Spinal cord (tissue), 9 donors: ENCODE measurements at regions not wholly inside any gene's neighbourhood (a gene's known extent, or its start where the extent isn't known, plus 50 kb on each side); places are given as distances from the start of the nearest gene placed in this dataset.

ENCODE experiments used
- DNase-seq, 6 donors: peaks; one replicate each; pipeline versions ENCODE4 v3.0.0 to v3.0.0-alpha.2; 2013 to 2015; ENCODE audit warnings: low spot score in 6 of 6, low read depth in 4 of 6
- H3K27ac ChIP-seq: one replicate; pipeline ENCODE4 v1.5.1; 2013; ENCODE audit warnings: low read depth, low read length, control low read depth
- H3K27me3 ChIP-seq: one replicate; pipeline ENCODE4 v1.6.1; 2013; ENCODE audit warnings: low read length; ENCODE audit not compliant: control insufficient read depth, insufficient read depth
- H3K36me3 ChIP-seq: one replicate; pipeline ENCODE4 v1.6.1; 2013; ENCODE audit warnings: low read length; ENCODE audit not compliant: control insufficient read depth, insufficient read depth
- H3K4me1 ChIP-seq: one replicate; pipeline ENCODE4 v1.6.1; 2013; ENCODE audit warnings: low read length; ENCODE audit not compliant: control insufficient read depth, insufficient read depth
- H3K4me3 ChIP-seq: one replicate; pipeline ENCODE4 v1.5.1; 2013; ENCODE audit warnings: low read depth, low read length, control low read depth
- H3K9me3 ChIP-seq: one replicate; pipeline ENCODE4 v1.6.1; 2013; ENCODE audit warnings: low read length; ENCODE audit not compliant: control insufficient read depth, insufficient read depth
- WGBS: methylation state at CpG from one replicate; pipeline ENCODE4 v1.1.5; 2013; ENCODE audit warnings: missing lambda C conversion rate; ENCODE audit not compliant: insufficient coverage; 5-methylcytosine and 5-hydroxymethylcytosine counted together
- donor health status: healthy.

GRCh38 chr3:1773679-1774078, 325.0 kb upstream of the CNTN4 start:
- WGBS = no CpG with 5 or more reads among the region's 1 CpG

GRCh38 chr3:1774597-1774996, 324.1 kb upstream of the CNTN4 start:
- H3K27me3 ChIP-seq = no peaks in the 10 kb centered on the region
- no peak for DNase-seq
- no peaks in the 10 kb centered on the region for H3K36me3 ChIP-seq
- H3K9me3 ChIP-seq = no peaks in the 10 kb centered on the region
- WGBS = 100% methylated on average over 1 of the region's 3 CpGs
- H3K27ac ChIP-seq = no peak overlapping the region
- no peaks in the 10 kb centered on the region for H3K4me1 ChIP-seq
- H3K4me3 ChIP-seq = no peak overlapping the region

More at GRCh38 chr3:1773679-1774078, 325.0 kb upstream of the CNTN4 start:
- DNase-seq = no peak
- Histone ChIP-seq H3K4me3 (no peak overlapping the region), H3K36me3 (no peaks in the 10 kb centered on the region), H3K27me3 (no peaks in the 10 kb centered on the region), H3K9me3 (no peaks in the 10 kb centered on the region), H3K27ac (no peak overlapping the region), H3K4me1 (no peaks in the 10 kb centered on the region)

GRCh38 chr3:1775321-1775720, 323.3 kb upstream of the CNTN4 start:
- H3K9me3 ChIP-seq = no peaks in the 10 kb centered on the region
- no peaks in the 10 kb centered on the region for H3K36me3 ChIP-seq

GRCh38 chr3:1783995-1784394, 314.7 kb upstream of the CNTN4 start:
- peak in 1 of 6 donors; percentile 57 for DNase-seq
- no peak overlapping the region for H3K4me3 ChIP-seq
- no CpG with 5 or more reads among the region's 3 CpGs for WGBS
- no peaks in the 10 kb centered on the region for H3K27me3 ChIP-seq
- H3K36me3 ChIP-seq = no peaks in the 10 kb centered on the region
- H3K27ac ChIP-seq = no peak overlapping the region
- no peaks in the 10 kb centered on the region for H3K4me1 ChIP-seq
- H3K9me3 ChIP-seq = no peaks in the 10 kb centered on the region

More at GRCh38 chr3:1775321-1775720, 323.3 kb upstream of the CNTN4 start:
- no CpG with 5 or more reads among the region's 6 CpGs for WGBS
- DNase-seq = no peak
- H3K4me1 ChIP-seq = no peaks in the 10 kb centered on the region
- no peak overlapping the region for H3K27ac ChIP-seq
- no peaks in the 10 kb centered on the region for H3K27me3 ChIP-seq
- H3K4me3 ChIP-seq = no peak overlapping the region

- H3K36me3 ChIP-seq = no peaks in the 10 kb centered on the region
- no peaks in the 10 kb centered on the region for H3K27me3 ChIP-seq
- WGBS = 78% methylated on average over 3 of the region's 3 CpGs
- peak in 1 of 6 donors; percentile 38 for DNase-seq
- no peaks in the 10 kb centered on the region for H3K4me1 ChIP-seq
- no peak overlapping the region for H3K4me3 ChIP-seq
- H3K27ac ChIP-seq = no peak overlapping the region
- H3K9me3 ChIP-seq = no peaks in the 10 kb centered on the region
Observed at GRCh38 chr3:1787094-1787493, 311.6 kb upstream of the CNTN4 start.

- no peaks in the 10 kb centered on the region for H3K36me3 ChIP-seq
- H3K27ac ChIP-seq = no peak overlapping the region
- H3K4me1 ChIP-seq = no peaks in the 10 kb centered on the region
- 89% methylated on average over 1 of the region's 2 CpGs for WGBS
- H3K4me3 ChIP-seq = no peak overlapping the region
- no peaks in the 10 kb centered on the region for H3K27me3 ChIP-seq
- DNase-seq = no peak
- no peaks in the 10 kb centered on the region for H3K9me3 ChIP-seq
Observed at GRCh38 chr3:1792466-1792865, 306.2 kb upstream of the CNTN4 start.

GRCh38 chr3:1798711-1799405, 299.8 kb upstream of the CNTN4 start:
- no peaks in the 10 kb centered on the region for H3K36me3 ChIP-seq
- H3K27ac ChIP-seq = no peak overlapping the region
- no peak overlapping the region for H3K4me3 ChIP-seq
- WGBS = 82% methylated on average over 4 of the region's 10 CpGs
- H3K4me1 ChIP-seq = no peaks in the 10 kb centered on the region
- H3K27me3 ChIP-seq = no peaks in the 10 kb centered on the region
- no peaks in the 10 kb centered on the region for H3K9me3 ChIP-seq
- peak in 1 of 6 donors; percentile 45 for DNase-seq

- Histone ChIP-seq H3K9me3 (no peaks in the 10 kb centered on the region), H3K27ac (no peak overlapping the region), H3K4me1 (no peaks in the 10 kb centered on the region), H3K27me3 (no peaks in the 10 kb centered on the region), H3K4me3 (no peak overlapping the region), H3K36me3 (no peaks in the 10 kb centered on the region)
- no peak for DNase-seq
- 98% methylated on average over 3 of the region's 3 CpGs for WGBS
Observed at GRCh38 chr3:1805331-1805730, 293.3 kb upstream of the CNTN4 start.

GRCh38 chr3:1808590-1808989, 290.1 kb upstream of the CNTN4 start:
- WGBS = no CpG with 5 or more reads among the region's 1 CpG
- H3K27me3 ChIP-seq = no peaks in the 10 kb centered on the region
- no peaks in the 10 kb centered on the region for H3K9me3 ChIP-seq
- no peak for DNase-seq
- H3K4me1 ChIP-seq = no peaks in the 10 kb centered on the region
- H3K4me3 ChIP-seq = no peak overlapping the region
- no peaks in the 10 kb centered on the region for H3K36me3 ChIP-seq
- H3K27ac ChIP-seq = no peak overlapping the region

GRCh38 chr3:1823867-1824266, 274.8 kb upstream of the CNTN4 start:
- WGBS = no CpG with 5 or more reads among the region's 5 CpGs
- Histone ChIP-seq H3K9me3 (no peaks in the 10 kb centered on the region), H3K36me3 (no peaks in the 10 kb centered on the region), H3K4me1 (no peaks in the 10 kb centered on the region), H3K4me3 (no peak overlapping the region), H3K27me3 (no peaks in the 10 kb centered on the region), H3K27ac (no peak overlapping the region)
- no peak for DNase-seq
